Ishikawa (cell line): ENCODE measurements at regions not wholly inside any gene's neighbourhood (a gene's known extent, or its start where the extent isn't known, plus 50 kb on each side); places are given as distances from the start of the nearest gene placed in this dataset.

Experiments used
- CEBPB ChIP-seq: IDR thresholded peaks from 2 replicates; pipeline ENCODE4 v1.6.1; 2012
- EGR1 ChIP-seq: IDR thresholded peaks from 2 replicates; pipeline ENCODE4 v1.6.1; 2012
- EP300 ChIP-seq: IDR thresholded peaks from 2 replicates; pipeline ENCODE4 v1.6.1; 2012; ENCODE audit warnings: borderline replicate concordance
- NFIC ChIP-seq: IDR thresholded peaks from 2 replicates; pipeline ENCODE4 v1.6.1; 2012
- RAD21 ChIP-seq: IDR thresholded peaks from 2 replicates; pipeline ENCODE4 v1.6.1; 2012; ENCODE audit warnings: low read depth
- REST ChIP-seq: IDR thresholded peaks from 2 replicates; pipeline ENCODE4 v1.6.1; 2012; ENCODE audit warnings: low read depth, mild to moderate bottlenecking
- TAF1 ChIP-seq: IDR thresholded peaks from 2 replicates; pipeline ENCODE4 v1.6.1; 2012; ENCODE audit warnings: low read depth, mild to moderate bottlenecking
- TCF12 ChIP-seq: IDR thresholded peaks from 2 replicates; pipeline ENCODE4 v1.6.1; 2012; ENCODE audit warnings: low read depth
- TEAD4 ChIP-seq: IDR thresholded peaks from 2 replicates; pipeline ENCODE4 v1.6.1; 2012
- TF ChIP-seq, protein P1 (sequence below): IDR thresholded peaks from 2 replicates; pipeline ENCODE4 v1.6.1; 2012

- TF ChIP-seq, protein P1, sequence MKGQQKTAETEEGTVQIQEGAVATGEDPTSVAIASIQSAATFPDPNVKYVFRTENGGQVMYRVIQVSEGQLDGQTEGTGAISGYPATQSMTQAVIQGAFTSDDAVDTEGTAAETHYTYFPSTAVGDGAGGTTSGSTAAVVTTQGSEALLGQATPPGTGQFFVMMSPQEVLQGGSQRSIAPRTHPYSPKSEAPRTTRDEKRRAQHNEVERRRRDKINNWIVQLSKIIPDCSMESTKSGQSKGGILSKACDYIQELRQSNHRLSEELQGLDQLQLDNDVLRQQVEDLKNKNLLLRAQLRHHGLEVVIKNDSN: no peak
- no peak for TF ChIP-seq EGR1
- no peak for TF ChIP-seq TEAD4
- no peak for TF ChIP-seq EP300
- no peak for TF ChIP-seq CEBPB
- TF ChIP-seq TAF1: no peak
- no peak for TF ChIP-seq REST
Measured at GRCh38 chr7:22550514-22551030, 50.6 kb upstream of the STEAP1B start.

GRCh38 chr7:22549667-22550513 lies 49.9 kb upstream of the STEAP1B start:
- no peak for TF ChIP-seq NFIC
- peak; percentile 91 for TF ChIP-seq RAD21
- TF ChIP-seq TCF12: no peak
- TF ChIP-seq TEAD4: 0 out of 2 replicates have a peak, but pooled peaks have one; percentile 12
- TF ChIP-seq EP300: no peak
